ENCODE measurements at regions not wholly inside any gene's neighbourhood (a gene's known extent, or its start where the extent isn't known, plus 50 kb on each side); places are given as distances from the start of the nearest gene placed in this dataset.

- TF ChIP-seq CTCF (IDR thresholded peaks at IDR 0.05; ENCODE audit: extremely low read depth in 1 of 2, insufficient read depth in 1 of 2, low read depth in 1 of 2, low read length in 2 of 2) (no peak), POLR2A (IDR thresholded peaks at IDR 0.05; ENCODE audit: low read depth, low read length) (no peak), MYC (IDR thresholded peaks at IDR 0.05; ENCODE audit: low read depth, low read length) (no peak), EZH2 (IDR thresholded peaks at IDR 0.05; ENCODE audit: borderline replicate concordance, low read depth, low read length, severe bottlenecking) (no peak), POLR2AphosphoS5 (IDR thresholded peaks at IDR 0.05; ENCODE audit: insufficient read depth, low read depth, low read length) (no peak), FOS (IDR thresholded peaks at IDR 0.05; ENCODE audit: borderline replicate concordance, insufficient read depth, low read length) (no peak)
- TF ChIP-seq, protein P1, sequence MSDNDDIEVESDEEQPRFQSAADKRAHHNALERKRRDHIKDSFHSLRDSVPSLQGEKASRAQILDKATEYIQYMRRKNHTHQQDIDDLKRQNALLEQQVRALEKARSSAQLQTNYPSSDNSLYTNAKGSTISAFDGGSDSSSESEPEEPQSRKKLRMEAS (IDR thresholded peaks at IDR 0.05; ENCODE audit: insufficient read depth, insufficient read length), result no peak
These were observed 1121.6 kb downstream of the MAT2B start for GRCh38 chr5:164627021-164627420.

All from endothelial cell of umbilical vein (primary cell).